Karpas-422 (cell line): ENCODE measurements at regions not wholly inside any gene's neighbourhood (a gene's known extent, or its start where the extent isn't known, plus 50 kb on each side); places are given as distances from the start of the nearest gene placed in this dataset.

Source experiments
- DNase-seq: peaks from one replicate; pipeline ENCODE4 v3.0.0-alpha.2; 2015
- H2AFZ ChIP-seq: fragments of 200-600 bp; sonication (generic); 2 replicates; pipeline ENCODE4 v1.6.1; 2014; ENCODE audit warnings: antibody characterized with exemption, low read length, mixed read lengths
- H3K27ac ChIP-seq: fragments of 200-600 bp; sonication (generic); 2 replicates; pipeline ENCODE4 v1.5.1; 2014; ENCODE audit warnings: mild to moderate bottlenecking, low read length, moderate library complexity
- H3K27me3 ChIP-seq: fragments of 200-600 bp; sonication (generic); 2 replicates; pipeline ENCODE4 v1.6.1; 2014; ENCODE audit warnings: low read length, mixed read lengths
- H3K36me3 ChIP-seq: fragments of 200-600 bp; sonication (generic); 2 replicates; pipeline ENCODE4 v1.6.1; 2014; ENCODE audit warnings: low read length, mixed read lengths; ENCODE audit not compliant: insufficient read depth
- H3K4me1 ChIP-seq: fragments of 200-600 bp; sonication (generic); 2 replicates; pipeline ENCODE4 v1.6.1; 2014; ENCODE audit warnings: mild to moderate bottlenecking, low read length, mixed read lengths
- H3K4me2 ChIP-seq: fragments of 200-600 bp; sonication (generic); 2 replicates; pipeline ENCODE4 v1.6.1; 2014; ENCODE audit warnings: low read length, low read depth, mild to moderate bottlenecking; ENCODE audit not compliant: poor library complexity, severe bottlenecking
- H3K4me3 ChIP-seq: fragments of 200-600 bp; sonication (generic); 2 replicates; pipeline ENCODE4 v1.5.1; 2014; ENCODE audit warnings: mild to moderate bottlenecking, antibody characterized with exemption, low read length, mixed read lengths
- H3K79me2 ChIP-seq: fragments of 200-600 bp; sonication (generic); 2 replicates; pipeline ENCODE4 v1.6.1; 2014; ENCODE audit warnings: mild to moderate bottlenecking, low read length, mixed read lengths
- H3K9ac ChIP-seq: fragments of 200-600 bp; sonication (generic); 2 replicates; pipeline ENCODE4 v1.6.0; 2014; ENCODE audit warnings: low read length
- H3K9me2 ChIP-seq: fragments of 200-600 bp; sonication (generic), shearing (Covaris generic); replicated peaks from 2 replicates; pipeline ENCODE4 v1.6.0; 2014; ENCODE audit warnings: mild to moderate bottlenecking, low read length, moderate library complexity; ENCODE audit not compliant: insufficient read depth
- H3K9me3 ChIP-seq: fragments of 300-700, 200-600 bp; sonication (generic); 2 replicates; pipeline ENCODE4 v1.6.1; 2014; ENCODE audit warnings: low read length, mixed read lengths
- H4K20me1 ChIP-seq: fragments of 200-600 bp; sonication (generic); 2 replicates; pipeline ENCODE4 v1.6.1; 2014; ENCODE audit warnings: mild to moderate bottlenecking, antibody characterized with exemption, low read length, low read depth; ENCODE audit not compliant: insufficient read depth

DNA sequence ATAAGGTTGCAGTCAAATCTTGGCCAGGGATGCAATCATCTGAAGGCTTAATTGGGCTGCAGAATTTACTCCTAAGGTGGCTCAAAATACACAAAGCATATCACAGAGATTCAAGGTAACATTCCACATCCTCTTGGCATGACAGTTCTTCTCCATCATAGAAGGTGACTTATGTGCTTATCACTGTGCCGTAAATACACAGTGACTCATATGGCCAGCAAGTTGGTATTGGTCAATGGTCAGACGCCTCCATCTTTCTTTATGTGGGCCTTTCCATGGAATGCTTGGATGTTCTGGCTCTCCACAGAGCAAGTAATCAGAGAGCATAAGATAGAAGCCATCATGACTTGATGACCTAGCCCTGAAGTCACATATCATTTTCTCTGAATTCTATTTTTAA is 168.8 kb upstream of the ST8SIA2 start:
- H2AFZ ChIP-seq, result no peak overlapping the region
- no peak overlapping the region for H3K4me3 ChIP-seq
- H3K9me2 ChIP-seq, result no peaks in the 10 kb centered on the region
- H4K20me1 ChIP-seq, result no peaks in the 10 kb centered on the region
- H3K4me1 ChIP-seq, result no peaks in the 10 kb centered on the region
- H3K4me2 ChIP-seq, result no peak overlapping the region
- no peaks in the 10 kb centered on the region for H3K36me3 ChIP-seq
- no peak overlapping the region for H3K27ac ChIP-seq
- H3K79me2 ChIP-seq, result no peaks in the 10 kb centered on the region
- no peaks in the 10 kb centered on the region for H3K9me3 ChIP-seq
- H3K27me3 ChIP-seq, result no peaks in the 10 kb centered on the region
- no peak for DNase-seq
- H3K9ac ChIP-seq, result no peak overlapping the region

DNA sequence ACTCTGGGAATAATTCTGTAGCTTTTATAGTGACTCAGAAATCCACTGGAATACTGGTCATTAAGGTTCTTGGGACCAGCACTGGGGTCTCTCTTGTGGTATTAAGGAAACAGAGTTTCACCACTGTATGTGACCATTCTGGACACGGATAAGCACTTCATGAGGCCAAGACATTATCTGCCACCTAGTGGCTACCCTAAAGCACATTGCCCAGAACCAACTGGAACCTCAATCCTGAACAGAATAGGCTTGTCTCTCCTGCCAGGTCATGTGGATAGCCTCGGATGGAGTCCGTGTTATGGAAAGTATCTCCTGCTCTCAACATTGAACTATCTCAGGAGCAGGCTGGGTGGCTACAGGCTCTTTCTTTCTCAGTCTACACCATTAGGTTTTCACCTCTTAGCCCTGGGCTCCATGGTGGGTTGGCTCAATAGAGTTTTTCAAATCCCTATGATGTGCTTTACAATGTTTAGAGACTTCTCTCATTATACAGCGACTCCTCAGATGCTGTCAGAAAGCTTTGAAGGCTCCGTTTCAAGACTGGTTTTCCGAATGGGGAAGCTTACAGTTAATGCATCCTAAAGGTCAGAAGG is 167.6 kb upstream of the ST8SIA2 start:
- Histone ChIP-seq H3K9me2 (no peaks in the 10 kb centered on the region), H3K4me1 (no peaks in the 10 kb centered on the region), H3K27ac (no peak overlapping the region), H2AFZ (no peak overlapping the region), H4K20me1 (no peaks in the 10 kb centered on the region), H3K9ac (no peak overlapping the region), H3K79me2 (no peaks in the 10 kb centered on the region), H3K9me3 (no peaks in the 10 kb centered on the region), H3K36me3 (no peaks in the 10 kb centered on the region), H3K4me3 (no peak overlapping the region), H3K4me2 (no peak overlapping the region), H3K27me3 (no peaks in the 10 kb centered on the region)
- peak; percentile 78 for DNase-seq

DNA sequence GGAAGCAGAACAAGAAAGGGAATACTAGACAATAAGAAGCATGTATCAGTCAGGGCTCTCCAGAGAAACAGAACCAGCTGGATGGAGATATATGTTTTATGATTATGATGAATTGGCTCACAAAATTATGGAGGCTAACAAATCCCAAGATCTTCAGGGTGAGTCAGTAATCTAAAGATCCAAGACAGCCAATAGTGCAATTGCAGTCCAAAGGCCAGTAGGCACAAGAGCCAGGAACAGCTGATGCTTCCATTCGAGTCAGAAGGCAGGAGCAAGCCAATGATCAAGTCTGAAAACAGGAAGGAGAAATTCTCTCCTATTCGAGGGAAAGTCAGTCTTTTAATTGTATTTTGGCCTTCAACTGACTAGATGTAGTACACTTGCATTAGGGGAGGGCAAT is 164.9 kb upstream of the ST8SIA2 start:
- Histone ChIP-seq H4K20me1 (no peaks in the 10 kb centered on the region), H3K9me3 (no peaks in the 10 kb centered on the region)

DNA sequence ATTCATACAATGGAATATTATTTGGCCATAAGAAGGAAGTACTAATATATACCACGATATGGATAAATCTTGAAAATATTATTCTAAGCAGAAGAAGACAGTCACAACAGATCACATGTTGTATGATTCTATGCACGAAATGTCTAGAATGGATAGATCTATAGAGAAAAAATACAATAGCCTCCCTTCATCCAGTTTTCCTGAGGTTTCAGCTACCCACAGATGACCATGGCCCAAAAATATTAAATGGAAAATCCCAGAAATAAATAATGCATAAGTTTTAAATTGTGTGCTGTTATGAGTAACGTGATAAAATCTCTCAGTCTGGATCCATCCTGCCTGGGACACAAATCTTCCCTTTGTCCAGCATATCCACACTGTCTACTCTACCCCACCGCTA is 162.2 kb upstream of the ST8SIA2 start:
- Histone ChIP-seq H4K20me1 (no peaks in the 10 kb centered on the region), H3K9me2 (no peaks in the 10 kb centered on the region), H3K4me1 (no peaks in the 10 kb centered on the region), H3K4me3 (no peak overlapping the region), H3K79me2 (no peaks in the 10 kb centered on the region), H2AFZ (no peak overlapping the region), H3K9me3 (no peaks in the 10 kb centered on the region), H3K4me2 (no peak overlapping the region), H3K36me3 (no peaks in the 10 kb centered on the region), H3K9ac (no peak overlapping the region), H3K27me3 (no peaks in the 10 kb centered on the region), H3K27ac (no peak overlapping the region)
- DNase-seq, result no peak

More for the DNA sequence above, 164.9 kb upstream of the ST8SIA2 start:
- H3K27me3 ChIP-seq, result no peaks in the 10 kb centered on the region
- no peak overlapping the region for H3K4me3 ChIP-seq
- H3K9me2 ChIP-seq, result no peaks in the 10 kb centered on the region
- no peaks in the 10 kb centered on the region for H3K4me1 ChIP-seq
- no peaks in the 10 kb centered on the region for H3K79me2 ChIP-seq
- no peak for DNase-seq
- H3K36me3 ChIP-seq, result no peaks in the 10 kb centered on the region
- H3K27ac ChIP-seq, result no peak overlapping the region
- H2AFZ ChIP-seq, result no peak overlapping the region
- no peak overlapping the region for H3K4me2 ChIP-seq
- H3K9ac ChIP-seq, result no peak overlapping the region

DNA sequence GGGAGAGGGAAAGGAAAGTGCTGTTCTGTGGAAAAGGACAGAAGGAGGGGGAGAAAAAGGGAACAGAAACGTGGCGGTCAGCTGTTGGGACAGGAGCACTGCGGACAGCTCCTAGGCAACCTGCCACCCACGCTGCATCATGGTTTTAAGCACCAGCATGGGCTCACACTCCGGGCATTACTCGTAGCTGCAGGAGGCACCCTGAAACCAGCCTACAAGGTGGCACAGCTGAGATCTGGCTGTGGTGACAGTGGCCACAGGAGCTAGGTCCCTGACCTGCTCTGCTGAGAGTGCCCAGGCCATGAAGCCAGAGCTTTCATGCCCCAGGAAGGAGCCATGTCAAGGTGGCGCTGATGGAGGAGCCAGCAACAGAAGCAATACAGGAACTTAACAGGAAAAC is 161.4 kb upstream of the ST8SIA2 start:
- Histone ChIP-seq H3K4me2 (no peak overlapping the region), H3K9me2 (no peaks in the 10 kb centered on the region), H3K27me3 (no peaks in the 10 kb centered on the region; the same call in 1 of the 2 replicates), H3K9me3 (no peaks in the 10 kb centered on the region), H3K4me1 (no peaks in the 10 kb centered on the region), H4K20me1 (no peaks in the 10 kb centered on the region), H3K9ac (no peak overlapping the region), H3K4me3 (no peak overlapping the region), H3K36me3 (no peaks in the 10 kb centered on the region), H3K79me2 (no peaks in the 10 kb centered on the region), H3K27ac (no peak overlapping the region), H2AFZ (no peak overlapping the region)
- DNase-seq, result no peak

DNA sequence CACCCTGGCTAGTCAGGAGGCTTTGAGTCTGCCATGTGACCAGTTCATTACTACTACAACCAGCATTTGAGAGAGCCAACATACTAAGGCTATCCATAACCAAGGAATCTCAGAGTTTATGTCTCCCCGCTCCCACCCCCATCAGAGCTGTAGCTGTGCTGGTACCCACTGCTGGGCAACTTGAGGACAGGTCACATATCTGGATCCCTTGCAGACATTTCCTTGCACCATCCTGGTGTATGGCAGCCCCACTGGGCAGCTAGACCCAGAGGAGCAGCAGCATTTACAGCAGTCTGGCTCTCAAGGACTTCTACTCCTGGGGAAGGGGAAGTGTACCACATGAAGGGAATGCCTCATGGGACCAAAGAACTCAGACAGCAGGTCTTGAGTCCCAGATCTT is 160.8 kb upstream of the ST8SIA2 start:
- H3K79me2 ChIP-seq, result no peaks in the 10 kb centered on the region
- H3K4me1 ChIP-seq, result no peaks in the 10 kb centered on the region
- no peaks in the 10 kb centered on the region for H3K9me2 ChIP-seq
- no peak for DNase-seq
- no peaks in the 10 kb centered on the region for H4K20me1 ChIP-seq
- no peak overlapping the region for H3K4me2 ChIP-seq
- no peak overlapping the region for H3K4me3 ChIP-seq
- H3K9me3 ChIP-seq, result no peaks in the 10 kb centered on the region
- H2AFZ ChIP-seq, result no peak overlapping the region
- H3K9ac ChIP-seq, result no peak overlapping the region
- H3K27ac ChIP-seq, result no peak overlapping the region
- no peaks in the 10 kb centered on the region for H3K36me3 ChIP-seq
- H3K27me3 ChIP-seq, result no peaks in the 10 kb centered on the region; the same call in 1 of the 2 replicates

DNA sequence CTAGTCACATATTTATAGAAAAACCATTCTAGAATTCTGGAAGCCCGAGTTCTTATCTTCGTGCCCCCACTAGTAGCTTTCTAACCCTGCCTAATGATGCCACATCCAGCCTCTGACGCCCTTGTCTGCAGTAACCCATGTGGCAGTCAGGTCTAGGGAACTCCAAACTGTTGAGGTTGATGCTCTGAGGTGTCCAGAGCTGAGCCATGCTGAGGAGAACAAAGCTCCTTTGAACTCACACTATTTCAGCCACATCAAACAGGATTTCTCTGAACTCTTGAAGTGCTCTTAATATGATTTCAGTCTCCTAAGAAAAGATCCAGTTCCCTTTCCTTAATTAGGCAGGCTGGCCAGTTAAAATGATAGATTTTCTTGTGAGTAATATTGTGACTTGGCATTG is 150.5 kb upstream of the ST8SIA2 start:
- no peak overlapping the region for H2AFZ ChIP-seq
- no peaks in the 10 kb centered on the region for H4K20me1 ChIP-seq
- H3K36me3 ChIP-seq, result no peaks in the 10 kb centered on the region
- no peak overlapping the region for H3K4me2 ChIP-seq
- no peaks in the 10 kb centered on the region for H3K27me3 ChIP-seq
- no peaks in the 10 kb centered on the region for H3K9me2 ChIP-seq
- no peaks in the 10 kb centered on the region for H3K79me2 ChIP-seq
- peak; percentile 26 for DNase-seq
- H3K9me3 ChIP-seq, result no peaks in the 10 kb centered on the region
- H3K27ac ChIP-seq, result no peak overlapping the region
- no peaks in the 10 kb centered on the region for H3K4me1 ChIP-seq
- no peak overlapping the region for H3K4me3 ChIP-seq
- H3K9ac ChIP-seq, result no peak overlapping the region

DNA sequence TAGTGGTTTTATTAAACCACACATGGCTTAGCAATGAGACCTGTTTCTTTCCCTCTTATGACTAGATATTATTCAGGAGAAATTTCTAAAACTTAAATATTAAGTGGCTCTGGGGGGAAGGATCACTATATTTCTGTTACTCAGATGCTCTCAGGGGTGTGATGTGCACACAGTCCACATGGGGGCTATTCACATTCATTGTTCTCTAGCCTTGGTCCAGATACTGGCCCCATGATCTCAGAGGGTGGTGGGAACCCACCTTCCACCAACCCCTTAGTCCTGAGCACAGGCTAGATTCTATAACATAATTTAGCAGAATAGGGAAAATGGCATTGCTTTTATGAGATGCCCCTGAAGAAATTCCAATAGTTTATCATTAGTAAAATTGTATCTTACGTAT is 149.0 kb upstream of the ST8SIA2 start:
- Histone ChIP-seq H3K27me3 (no peaks in the 10 kb centered on the region), H4K20me1 (no peaks in the 10 kb centered on the region), H3K36me3 (no peaks in the 10 kb centered on the region), H3K9me2 (no peaks in the 10 kb centered on the region), H2AFZ (no peak overlapping the region), H3K27ac (no peak overlapping the region), H3K4me3 (no peak overlapping the region), H3K4me2 (no peak overlapping the region), H3K9ac (no peak overlapping the region), H3K79me2 (no peaks in the 10 kb centered on the region), H3K4me1 (no peaks in the 10 kb centered on the region), H3K9me3 (no peaks in the 10 kb centered on the region)
- no peak for DNase-seq
